Ovary (tissue), 3 donors: ENCODE measurements at regions not wholly inside any gene's neighbourhood (a gene's known extent, or its start where the extent isn't known, plus 50 kb on each side); places are given as distances from the start of the nearest gene placed in this dataset.

Source experiments
- CTCF ChIP-seq, 3 donors: fragments of 450-650 bp in 2 of 3; fragments of 200-600 bp in 1 of 3; IDR thresholded peaks; one replicate each; pipeline versions ENCODE4 v1.5.1 to v1.8.0; 2016 to 2022; ENCODE audit warnings: antibody characterized with exemption in 3 of 3, mild to moderate bottlenecking in 1 of 3
- EP300 ChIP-seq: sonication (generic); formaldehyde crosslinking; IDR thresholded peaks from one replicate; pipeline ENCODE4 v1.6.1; 2017; ENCODE audit warnings: antibody characterized with exemption
- POLR2A ChIP-seq: fragments of 450-650 bp; IDR thresholded peaks from one replicate; pipeline ENCODE4 v1.6.1; 2017; ENCODE audit warnings: antibody characterized with exemption, mild to moderate bottlenecking, moderate library complexity
- donor health status: DM: no; HTN: no; CAD: no.

GRCh38 chr20:11689262-11689661 lies 228.4 kb upstream of the BTBD3 start:
- TF ChIP-seq CTCF (IDR thresholded peaks at IDR 0.05), result no peak
- no peak for TF ChIP-seq POLR2A
- no peak for TF ChIP-seq EP300
